ENCODE measurements at regions not wholly inside any gene's neighbourhood (a gene's known extent, or its start where the extent isn't known, plus 50 kb on each side); places are given as distances from the start of the nearest gene placed in this dataset.

DNA sequence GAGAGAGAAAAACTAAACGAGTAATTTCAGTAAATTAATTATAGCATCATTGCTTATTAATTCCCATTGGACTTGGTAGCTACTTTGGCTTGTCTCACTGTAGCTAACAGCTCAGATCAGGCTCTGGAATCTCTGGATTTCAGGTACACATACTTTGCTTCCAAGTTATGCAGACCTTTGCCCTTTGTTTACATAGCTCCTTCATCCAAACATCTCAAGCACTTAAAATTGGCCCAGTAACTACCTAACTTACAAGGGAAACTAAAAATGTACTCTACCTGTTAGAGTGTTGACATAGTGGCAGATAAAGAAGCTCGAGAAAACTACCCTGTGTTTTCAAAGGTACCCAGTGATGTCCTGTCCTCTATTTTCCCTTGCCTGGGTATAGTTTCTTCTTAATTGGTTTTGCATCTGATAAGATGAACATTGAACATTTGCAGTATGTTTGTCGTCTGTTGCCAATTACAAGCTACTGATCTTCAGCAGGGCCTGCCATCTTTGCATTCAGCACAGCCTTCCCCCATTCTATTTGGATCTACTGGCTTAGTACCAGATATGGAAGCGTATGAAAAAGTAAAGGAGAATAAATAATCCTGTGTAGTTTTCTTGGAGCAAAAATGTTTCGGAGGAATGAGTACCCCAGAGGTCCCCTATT, 601.5 kb upstream of the FANCL start:
- Histone ChIP-seq H3K9ac (ENCODE audit: control insufficient read depth, insufficient read depth, low read length) (no peak overlapping the region), H3K27me3 (replicated peaks in 1 of 2; ENCODE audit: control insufficient read depth in 2 of 2, insufficient read depth in 2 of 2, low read length in 1 of 2) (no peaks in the 10 kb centered on the region; a peak in 1 of 4 replicates), H4K20me1 (ENCODE audit: control insufficient read depth, insufficient read depth) (no peaks in the 10 kb centered on the region), H2AFZ (ENCODE audit: control insufficient read depth, low read depth, low read length) (no peak overlapping the region), H3K4me3 (no peak overlapping the region), H3K4me2 (ENCODE audit: control insufficient read depth, insufficient read depth) (no peak overlapping the region), H3K79me2 (ENCODE audit: control insufficient read depth, insufficient read depth, low read length) (no peaks in the 10 kb centered on the region), H3K9me3 (replicated peaks; ENCODE audit: control insufficient read depth, insufficient read depth, low read length) (no peaks in the 10 kb centered on the region), H3K4me1 (ENCODE audit: control insufficient read depth, insufficient read depth, low read length) (no peaks in the 10 kb centered on the region), H3K36me3 (ENCODE audit: control insufficient read depth in 2 of 2, insufficient read depth in 2 of 2, low read length in 1 of 2) (no peaks in the 10 kb centered on the region), H3K27ac (ENCODE audit: control insufficient read depth, insufficient read depth) (no peak overlapping the region)
- CTCF ChIA-PET, result interaction anchor here (0.8 kb wide), 1 partner anchor 921 kb away, joined by 3 read pairs; no protein-coding TSS in a partner anchor
- FAIRE-seq, result no peak
- POLR2A ChIA-PET, result no interaction called here
- in situ Hi-C loops (cut with MboI) (no loop called here), intact Hi-C loops (cut with micrococcal nuclease; ENCODE audit: unreplicated experiment) (no loop called here)
- RAD21 ChIA-PET (ENCODE audit: unreplicated experiment), result no interaction called here
- TF ChIP-seq POLR2A (IDR thresholded peaks at IDR 0.05; ENCODE audit: low read depth, low read length), result no peak
- TF ChIP-seq NR2F1 (conservative IDR thresholded peaks at IDR 0.05), result no peak
- no peak for ATAC-seq
- 14% methylated on average over 5 of the region's 5 CpGs for WGBS (ENCODE audit: insufficient coverage, insufficient replicate concordance, low lambda C conversion rate, missing lambda C conversion rate)
- BruUV-seq (replicated peaks), result no TSS peak
- SMC1A ChIA-PET (ENCODE audit: uncharacterized antibody, unreplicated experiment), result interaction anchor here (0.6 kb wide), 1 partner anchor 523 kb away, joined by 3 read pairs; no protein-coding TSS in a partner anchor
- DNase-seq (ENCODE audit: low read depth, low spot score), result no peak

DNA sequence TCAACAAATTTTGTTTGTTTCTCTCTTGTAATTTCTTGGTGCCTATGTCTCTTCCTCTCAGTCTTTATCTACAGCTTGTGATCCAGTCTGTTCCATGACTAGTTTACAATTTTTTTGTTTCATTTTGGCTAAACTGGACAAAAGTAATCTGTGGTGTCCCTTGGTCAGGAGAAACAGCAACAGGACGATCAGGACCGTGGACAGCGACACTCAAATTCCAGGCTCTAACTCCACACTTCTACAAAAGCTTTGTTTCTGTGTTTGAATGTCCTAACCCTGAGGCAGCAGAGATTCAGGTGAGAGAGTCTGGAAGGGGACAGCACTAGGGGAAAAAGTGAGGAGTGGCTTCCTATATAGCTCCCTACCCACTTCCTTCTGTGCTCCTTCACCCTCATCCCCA, 593.3 kb upstream of the FANCL start:
- ChIA-PET RAD21 (ENCODE audit: unreplicated experiment) (no interaction called here), SMC1A (ENCODE audit: uncharacterized antibody, unreplicated experiment) (no interaction called here), POLR2A (no interaction called here), CTCF (no interaction called here)
- Histone ChIP-seq H3K4me2 (ENCODE audit: control insufficient read depth, insufficient read depth) (no peak overlapping the region), H3K4me1 (ENCODE audit: control insufficient read depth, insufficient read depth, low read length) (no peaks in the 10 kb centered on the region), H2AFZ (ENCODE audit: control insufficient read depth, low read depth, low read length) (no peak overlapping the region), H3K9ac (ENCODE audit: control insufficient read depth, insufficient read depth, low read length) (no peak overlapping the region), H3K36me3 (ENCODE audit: control insufficient read depth in 2 of 2, insufficient read depth in 2 of 2, low read length in 1 of 2) (no peaks in the 10 kb centered on the region), H3K9me3 (replicated peaks; ENCODE audit: control insufficient read depth, insufficient read depth, low read length) (no peaks in the 10 kb centered on the region), H3K79me2 (ENCODE audit: control insufficient read depth, insufficient read depth, low read length) (no peaks in the 10 kb centered on the region), H3K27me3 (replicated peaks in 1 of 2; ENCODE audit: control insufficient read depth in 2 of 2, insufficient read depth in 2 of 2, low read length in 1 of 2) (no peaks in the 10 kb centered on the region), H3K27ac (ENCODE audit: control insufficient read depth, insufficient read depth) (no peak overlapping the region), H4K20me1 (ENCODE audit: control insufficient read depth, insufficient read depth) (no peaks in the 10 kb centered on the region), H3K4me3 (no peak overlapping the region)
- in situ Hi-C loops (cut with MboI), result no loop called here
- FAIRE-seq (no peak), DNase-seq (ENCODE audit: low read depth, low spot score) (no peak), ATAC-seq (no peak)
- BruUV-seq (replicated peaks), result no TSS peak
- TF ChIP-seq, protein P1, sequence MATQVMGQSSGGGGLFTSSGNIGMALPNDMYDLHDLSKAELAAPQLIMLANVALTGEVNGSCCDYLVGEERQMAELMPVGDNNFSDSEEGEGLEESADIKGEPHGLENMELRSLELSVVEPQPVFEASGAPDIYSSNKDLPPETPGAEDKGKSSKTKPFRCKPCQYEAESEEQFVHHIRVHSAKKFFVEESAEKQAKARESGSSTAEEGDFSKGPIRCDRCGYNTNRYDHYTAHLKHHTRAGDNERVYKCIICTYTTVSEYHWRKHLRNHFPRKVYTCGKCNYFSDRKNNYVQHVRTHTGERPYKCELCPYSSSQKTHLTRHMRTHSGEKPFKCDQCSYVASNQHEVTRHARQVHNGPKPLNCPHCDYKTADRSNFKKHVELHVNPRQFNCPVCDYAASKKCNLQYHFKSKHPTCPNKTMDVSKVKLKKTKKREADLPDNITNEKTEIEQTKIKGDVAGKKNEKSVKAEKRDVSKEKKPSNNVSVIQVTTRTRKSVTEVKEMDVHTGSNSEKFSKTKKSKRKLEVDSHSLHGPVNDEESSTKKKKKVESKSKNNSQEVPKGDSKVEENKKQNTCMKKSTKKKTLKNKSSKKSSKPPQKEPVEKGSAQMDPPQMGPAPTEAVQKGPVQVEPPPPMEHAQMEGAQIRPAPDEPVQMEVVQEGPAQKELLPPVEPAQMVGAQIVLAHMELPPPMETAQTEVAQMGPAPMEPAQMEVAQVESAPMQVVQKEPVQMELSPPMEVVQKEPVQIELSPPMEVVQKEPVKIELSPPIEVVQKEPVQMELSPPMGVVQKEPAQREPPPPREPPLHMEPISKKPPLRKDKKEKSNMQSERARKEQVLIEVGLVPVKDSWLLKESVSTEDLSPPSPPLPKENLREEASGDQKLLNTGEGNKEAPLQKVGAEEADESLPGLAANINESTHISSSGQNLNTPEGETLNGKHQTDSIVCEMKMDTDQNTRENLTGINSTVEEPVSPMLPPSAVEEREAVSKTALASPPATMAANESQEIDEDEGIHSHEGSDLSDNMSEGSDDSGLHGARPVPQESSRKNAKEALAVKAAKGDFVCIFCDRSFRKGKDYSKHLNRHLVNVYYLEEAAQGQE (IDR thresholded peaks at IDR 0.05; ENCODE audit: low read depth, low read length), result peak; percentile 95
- TF ChIP-seq, protein P2, sequence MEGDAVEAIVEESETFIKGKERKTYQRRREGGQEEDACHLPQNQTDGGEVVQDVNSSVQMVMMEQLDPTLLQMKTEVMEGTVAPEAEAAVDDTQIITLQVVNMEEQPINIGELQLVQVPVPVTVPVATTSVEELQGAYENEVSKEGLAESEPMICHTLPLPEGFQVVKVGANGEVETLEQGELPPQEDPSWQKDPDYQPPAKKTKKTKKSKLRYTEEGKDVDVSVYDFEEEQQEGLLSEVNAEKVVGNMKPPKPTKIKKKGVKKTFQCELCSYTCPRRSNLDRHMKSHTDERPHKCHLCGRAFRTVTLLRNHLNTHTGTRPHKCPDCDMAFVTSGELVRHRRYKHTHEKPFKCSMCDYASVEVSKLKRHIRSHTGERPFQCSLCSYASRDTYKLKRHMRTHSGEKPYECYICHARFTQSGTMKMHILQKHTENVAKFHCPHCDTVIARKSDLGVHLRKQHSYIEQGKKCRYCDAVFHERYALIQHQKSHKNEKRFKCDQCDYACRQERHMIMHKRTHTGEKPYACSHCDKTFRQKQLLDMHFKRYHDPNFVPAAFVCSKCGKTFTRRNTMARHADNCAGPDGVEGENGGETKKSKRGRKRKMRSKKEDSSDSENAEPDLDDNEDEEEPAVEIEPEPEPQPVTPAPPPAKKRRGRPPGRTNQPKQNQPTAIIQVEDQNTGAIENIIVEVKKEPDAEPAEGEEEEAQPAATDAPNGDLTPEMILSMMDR (IDR thresholded peaks at IDR 0.05 in 2 of 3, conservative IDR thresholded peaks at IDR 0.05 in 1 of 3; ENCODE audit: control insufficient read depth in 2 of 3, extremely low read depth in 1 of 3, insufficient read depth in 1 of 3, low read depth in 3 of 3, low read length in 3 of 3), result no peak
- intact Hi-C loops (cut with micrococcal nuclease; ENCODE audit: unreplicated experiment), result loop anchor here (10.0 kb wide), 1 partner anchor 1180 kb away; no protein-coding TSS in a partner anchor
- WGBS (ENCODE audit: insufficient coverage, insufficient replicate concordance, low lambda C conversion rate, missing lambda C conversion rate), result 1% methylated on average over 3 of the region's 3 CpGs

Data from GM12878 (cell line).